ENCODE measurements at regions not wholly inside any gene's neighbourhood (a gene's known extent, or its start where the extent isn't known, plus 50 kb on each side); places are given as distances from the start of the nearest gene placed in this dataset.

DNA sequence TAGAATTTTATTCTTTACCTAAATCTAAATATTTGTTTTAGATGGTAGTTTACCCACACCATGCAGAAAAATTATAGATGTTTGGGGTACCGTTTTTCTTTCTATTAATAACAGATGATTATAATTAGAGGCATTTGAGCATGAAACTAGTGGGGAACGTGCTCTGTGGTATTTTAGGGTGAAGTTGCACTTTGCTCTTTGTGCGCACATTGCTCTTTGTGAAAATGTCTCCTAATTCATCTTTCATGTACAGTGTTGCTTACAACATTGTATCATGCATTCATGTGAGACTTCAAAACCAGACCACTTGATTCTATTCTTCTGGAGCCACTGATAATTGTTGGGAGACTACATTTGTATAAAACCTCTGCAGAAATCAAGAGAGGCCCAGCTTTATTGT lies 449.1 kb upstream of the RGS6 start:
- DNase-seq (ENCODE audit: low read depth in 1 of 2, low spot score in 1 of 2): no peak

DNA sequence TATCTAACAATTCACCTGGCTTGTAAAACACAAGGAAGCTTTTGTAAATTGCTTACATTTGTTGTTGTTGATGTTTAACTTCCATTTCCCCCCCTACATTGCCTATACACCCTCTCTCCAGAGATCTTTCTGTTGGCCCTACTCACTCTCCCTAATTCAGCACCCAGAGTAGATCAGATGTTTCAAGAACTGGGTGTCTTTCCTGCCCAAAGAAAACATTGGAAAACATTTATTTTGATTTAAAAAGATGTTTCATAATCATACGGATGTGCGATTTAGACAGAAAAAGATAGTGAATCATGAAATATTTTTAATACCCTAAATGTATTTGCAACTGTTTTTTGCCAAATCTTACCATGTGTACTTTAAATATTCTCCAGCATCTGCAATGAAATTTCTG lies 446.4 kb upstream of the RGS6 start:
- no peak for DNase-seq (ENCODE audit: low read depth in 1 of 2, low spot score in 1 of 2)

DNA sequence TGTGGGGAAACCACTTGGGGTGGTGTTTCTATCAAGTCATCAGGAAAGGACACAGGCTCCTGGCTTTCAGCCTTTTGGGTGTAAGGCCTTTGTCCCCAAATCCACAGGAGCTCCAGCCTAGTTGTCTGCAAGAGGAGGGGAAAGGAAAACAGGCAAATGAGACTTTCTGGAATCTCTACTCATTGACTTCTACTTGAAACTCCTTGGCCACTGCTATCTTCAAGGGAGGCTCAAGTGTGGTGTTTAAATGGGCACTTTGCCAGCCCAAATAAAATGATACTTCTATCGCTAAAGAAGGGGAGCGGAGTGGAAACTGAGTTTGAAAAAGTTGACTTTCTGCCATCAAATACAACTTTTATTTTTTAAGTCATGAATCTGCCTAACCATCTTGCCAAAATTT lies 445.9 kb upstream of the RGS6 start:
- DNase-seq (ENCODE audit: low read depth in 1 of 2, low spot score in 1 of 2): no peak

DNA sequence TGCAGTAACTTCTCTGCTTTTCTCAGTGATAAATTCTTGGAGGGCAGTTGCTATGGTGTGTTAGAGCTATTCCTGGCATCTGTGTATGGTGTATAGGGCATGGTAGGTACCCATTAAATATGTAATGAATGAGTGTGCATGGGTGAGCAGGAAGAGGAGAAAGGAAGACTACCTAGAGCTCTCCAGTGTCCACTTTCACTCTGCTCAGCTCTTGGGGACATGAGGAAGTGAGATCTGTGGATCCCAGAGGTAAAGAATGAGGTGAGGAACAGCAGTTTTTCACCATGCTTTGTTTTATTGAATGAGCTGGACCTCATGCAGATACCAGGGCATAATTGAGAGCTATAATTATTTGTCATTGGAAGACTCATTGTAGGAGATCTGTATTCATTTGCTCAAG lies 444.8 kb upstream of the RGS6 start:
- DNase-seq (ENCODE audit: low read depth in 1 of 2, low spot score in 1 of 2): no peak

DNA sequence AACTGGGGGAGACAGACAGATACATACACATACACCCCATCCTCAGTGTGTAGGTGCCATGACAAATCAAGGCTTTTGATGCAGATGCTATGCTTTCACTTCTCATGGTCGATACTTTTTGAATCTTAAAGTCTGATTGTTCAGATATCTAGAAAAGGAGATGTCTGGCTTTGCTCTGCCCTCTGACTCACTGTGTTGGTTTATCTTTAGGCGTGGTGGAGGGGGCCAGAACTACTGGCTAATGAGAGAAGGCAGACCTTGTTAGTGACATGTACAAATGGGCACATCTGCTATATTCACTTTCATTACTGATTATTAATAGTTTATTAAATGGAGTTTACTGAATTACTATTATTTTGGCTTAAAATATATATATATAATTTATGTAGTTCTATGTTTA lies 444.3 kb upstream of the RGS6 start:
- DNase-seq (ENCODE audit: low read depth in 1 of 2, low spot score in 1 of 2): no peak

DNA sequence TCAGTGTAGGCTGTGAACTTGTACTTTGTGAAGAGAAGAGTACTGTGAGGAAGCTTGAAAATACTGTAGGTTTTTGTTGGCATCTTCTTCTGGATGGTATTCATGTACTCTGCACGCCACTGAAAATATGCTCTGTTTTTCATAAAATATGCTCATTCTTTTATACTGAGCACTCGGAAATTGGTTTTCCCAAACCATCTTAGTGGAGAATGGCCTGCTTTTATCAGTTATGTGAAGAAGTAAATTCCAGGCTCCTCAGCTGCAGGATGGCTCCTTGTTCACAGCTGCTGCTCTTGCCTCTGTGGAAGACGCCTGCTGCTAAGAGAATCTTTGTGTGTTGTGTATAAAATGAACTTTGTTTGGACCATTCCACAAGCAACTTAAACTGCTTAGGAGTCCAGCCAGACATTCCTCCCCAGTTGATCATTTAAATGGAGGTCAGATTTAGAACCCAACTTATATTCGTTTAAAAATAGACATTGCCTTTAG lies 443.5 kb upstream of the RGS6 start:
- no peak for DNase-seq (ENCODE audit: low read depth in 1 of 2, low spot score in 1 of 2)

DNA sequence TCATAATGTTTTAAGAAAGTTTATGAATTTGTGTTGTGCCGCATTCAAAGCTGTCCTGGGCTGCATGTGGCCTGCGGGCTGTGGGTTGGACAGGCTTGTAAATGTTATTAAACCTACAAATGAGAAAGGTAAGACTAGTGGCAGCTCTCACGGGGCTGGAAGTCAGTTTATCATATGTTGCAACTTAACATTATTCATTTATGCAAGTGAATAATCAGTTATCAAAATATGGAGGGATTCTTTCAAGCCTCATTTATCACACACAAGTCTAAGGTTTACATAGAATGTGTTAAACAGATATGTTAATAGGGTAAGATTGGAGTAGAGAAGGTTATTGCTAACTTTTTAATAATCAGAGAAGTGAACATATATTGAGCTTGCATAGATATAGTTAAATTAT lies 442.5 kb upstream of the RGS6 start:
- DNase-seq (ENCODE audit: low read depth in 1 of 2, low spot score in 1 of 2): no peak

DNA sequence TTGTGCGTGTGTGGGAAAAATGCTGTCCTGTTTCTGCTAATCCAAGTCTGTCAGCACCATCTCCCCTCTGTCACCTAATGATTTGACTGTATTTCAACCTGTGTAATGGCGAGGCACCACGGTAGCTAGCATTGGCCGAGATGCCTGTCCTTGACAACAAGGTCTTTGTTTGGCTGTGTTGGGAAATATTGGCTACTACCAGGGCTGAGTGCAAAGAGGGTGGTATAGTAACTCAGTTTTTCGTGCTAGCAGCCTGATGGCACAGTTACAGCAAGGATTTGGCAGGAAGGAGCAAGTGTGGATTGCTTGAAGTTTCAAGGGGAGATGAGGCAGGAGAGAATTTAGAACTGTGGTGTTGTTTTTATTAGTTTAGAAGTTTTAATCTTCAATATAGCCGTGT lies 440.3 kb upstream of the RGS6 start:
- no peak for DNase-seq (ENCODE audit: low read depth in 1 of 2, low spot score in 1 of 2)

DNA sequence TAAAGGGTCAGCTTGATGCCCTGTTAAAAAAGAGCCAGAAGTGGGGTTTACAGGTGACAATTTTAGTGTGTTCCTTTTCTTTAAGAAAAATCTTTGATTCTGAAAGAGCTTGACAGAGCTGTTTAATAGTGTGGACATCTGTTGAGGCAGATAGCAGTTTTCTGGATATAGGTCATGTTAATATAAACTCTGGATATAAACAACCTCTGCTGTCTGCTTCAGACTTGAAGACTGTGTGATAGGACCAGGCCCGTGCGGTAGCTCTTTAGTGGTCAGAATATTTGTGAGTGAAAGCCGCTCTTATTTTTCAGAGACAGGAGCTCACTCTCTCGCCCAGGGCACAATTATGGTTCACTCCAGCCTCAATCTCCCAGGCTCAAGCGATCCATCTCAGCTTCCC lies 439.9 kb upstream of the RGS6 start:
- DNase-seq (ENCODE audit: low read depth in 1 of 2, low spot score in 1 of 2): no peak

DNA sequence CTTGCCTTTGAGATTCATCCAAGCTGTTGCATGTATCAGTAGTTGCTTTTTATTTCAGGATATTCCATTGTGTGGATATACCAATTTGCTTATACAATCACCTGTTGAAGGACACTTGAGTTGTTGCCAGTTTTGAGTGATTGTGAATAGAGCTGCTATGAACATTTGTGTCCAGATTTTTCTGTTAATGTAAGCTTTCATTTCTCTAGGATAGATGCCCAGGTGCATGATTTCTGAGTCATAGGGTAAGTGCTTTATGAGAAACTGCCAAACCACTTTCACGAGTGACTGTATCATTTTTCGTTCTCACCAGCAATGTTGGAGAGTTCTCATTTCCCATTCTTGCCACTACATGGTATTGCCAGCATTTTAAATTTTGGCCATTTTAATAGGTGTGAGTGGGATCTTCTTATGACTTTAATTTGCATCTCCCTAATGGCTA lies 434.6 kb upstream of the RGS6 start:
- DNase-seq (ENCODE audit: low read depth in 1 of 2, low spot score in 1 of 2): no peak

DNA sequence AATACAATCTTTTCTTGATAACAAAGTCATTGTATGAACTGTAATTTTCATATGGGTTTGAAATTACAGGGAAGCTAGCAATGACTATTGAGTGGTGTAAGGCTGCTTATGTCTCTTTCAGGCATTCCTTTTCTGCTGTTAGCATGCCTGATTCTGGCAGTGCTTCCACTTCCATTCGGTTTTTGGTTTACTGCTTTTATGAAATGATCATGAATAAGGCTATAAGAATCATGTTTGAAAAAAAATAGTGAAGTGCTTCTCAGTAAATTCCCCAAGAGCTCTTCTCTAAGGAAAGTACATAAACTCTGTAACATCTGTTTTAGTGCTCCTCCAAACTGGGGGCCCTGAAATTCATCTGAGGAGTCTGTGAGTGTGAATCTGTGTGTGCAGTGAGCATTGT lies 434.0 kb upstream of the RGS6 start:
- no peak for DNase-seq (ENCODE audit: low read depth in 1 of 2, low spot score in 1 of 2)

DNA sequence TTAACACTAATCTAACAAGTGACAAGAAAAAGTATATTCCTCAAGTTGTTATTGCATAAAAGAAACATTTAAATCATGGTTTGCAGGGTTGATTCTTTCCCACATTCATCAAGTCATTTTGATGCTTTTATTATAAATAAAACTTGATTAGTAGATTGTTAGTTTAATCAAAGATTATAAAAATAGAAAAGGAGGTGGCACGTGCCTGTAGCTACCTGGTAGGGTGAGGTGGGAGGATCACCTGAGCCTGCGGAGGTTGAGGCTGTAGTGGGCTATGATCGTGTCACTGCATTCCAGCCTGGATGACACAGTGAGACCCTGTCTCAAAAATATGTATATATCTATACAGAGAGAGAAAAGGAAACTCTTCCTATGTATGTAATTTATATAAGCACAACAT lies 433.2 kb upstream of the RGS6 start:
- DNase-seq (ENCODE audit: low read depth in 1 of 2, low spot score in 1 of 2): no peak

DNA sequence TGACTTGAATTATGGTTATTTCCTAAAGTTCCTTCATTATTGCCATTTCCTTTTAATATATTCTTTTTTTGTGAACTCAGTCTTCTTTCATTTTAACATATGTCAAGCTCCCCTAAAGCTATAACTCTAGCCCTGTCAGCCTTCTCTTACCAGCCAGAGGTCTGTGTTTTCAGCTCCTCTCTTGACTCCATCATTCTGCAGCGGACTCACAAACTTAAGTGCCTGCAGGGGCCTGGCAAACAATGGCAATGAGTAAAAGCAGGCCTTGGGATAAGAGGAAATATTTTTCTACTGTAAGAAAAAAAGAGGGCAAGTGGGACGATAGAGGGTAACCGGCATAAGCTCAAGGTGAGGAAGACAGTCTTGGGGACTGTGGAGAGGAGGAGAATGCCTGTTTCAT lies 424.5 kb upstream of the RGS6 start:
- no peak for DNase-seq (ENCODE audit: low read depth in 1 of 2, low spot score in 1 of 2)

DNA sequence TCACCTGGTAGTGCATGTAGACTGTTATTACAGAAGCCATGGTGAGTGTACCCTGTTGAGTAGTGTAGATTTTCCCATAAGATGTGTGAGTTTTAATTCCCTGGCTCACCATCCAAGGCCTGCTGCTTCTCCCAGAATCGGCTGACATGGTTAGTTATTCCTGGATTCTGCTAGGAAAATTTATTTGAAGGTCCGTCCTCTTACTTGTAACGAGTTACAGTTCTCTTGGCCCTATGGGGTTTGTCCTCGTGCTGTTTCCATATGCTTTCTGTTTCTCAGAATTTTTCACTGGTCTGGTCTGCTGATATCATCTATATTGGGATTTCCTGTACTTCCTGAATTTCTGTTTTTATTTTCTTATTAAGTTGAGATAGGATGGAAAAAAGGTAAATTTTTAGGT lies 423.3 kb upstream of the RGS6 start:
- DNase-seq (ENCODE audit: low read depth in 1 of 2, low spot score in 1 of 2): no peak

DNA sequence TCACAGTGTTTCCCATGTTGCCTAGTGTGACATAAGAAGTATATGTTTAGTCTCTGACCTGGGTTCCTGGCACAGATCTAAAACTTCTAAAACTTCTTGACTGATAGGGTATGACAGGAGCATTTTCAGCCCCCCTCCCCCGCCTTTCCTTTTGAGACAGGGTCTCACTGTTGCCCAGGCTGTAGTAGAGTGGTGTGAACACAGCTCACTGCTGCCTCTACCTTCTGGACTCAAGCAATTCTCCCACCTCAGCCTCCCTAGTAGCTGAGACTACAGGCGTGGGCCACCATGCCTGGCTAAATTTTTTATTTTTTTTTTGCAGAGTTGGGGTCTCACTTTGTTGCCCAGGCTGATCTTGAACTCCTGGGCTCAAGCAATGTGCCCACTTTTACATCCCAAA lies 421.1 kb upstream of the RGS6 start:
- DNase-seq (ENCODE audit: low read depth in 1 of 2, low spot score in 1 of 2): no peak

DNA sequence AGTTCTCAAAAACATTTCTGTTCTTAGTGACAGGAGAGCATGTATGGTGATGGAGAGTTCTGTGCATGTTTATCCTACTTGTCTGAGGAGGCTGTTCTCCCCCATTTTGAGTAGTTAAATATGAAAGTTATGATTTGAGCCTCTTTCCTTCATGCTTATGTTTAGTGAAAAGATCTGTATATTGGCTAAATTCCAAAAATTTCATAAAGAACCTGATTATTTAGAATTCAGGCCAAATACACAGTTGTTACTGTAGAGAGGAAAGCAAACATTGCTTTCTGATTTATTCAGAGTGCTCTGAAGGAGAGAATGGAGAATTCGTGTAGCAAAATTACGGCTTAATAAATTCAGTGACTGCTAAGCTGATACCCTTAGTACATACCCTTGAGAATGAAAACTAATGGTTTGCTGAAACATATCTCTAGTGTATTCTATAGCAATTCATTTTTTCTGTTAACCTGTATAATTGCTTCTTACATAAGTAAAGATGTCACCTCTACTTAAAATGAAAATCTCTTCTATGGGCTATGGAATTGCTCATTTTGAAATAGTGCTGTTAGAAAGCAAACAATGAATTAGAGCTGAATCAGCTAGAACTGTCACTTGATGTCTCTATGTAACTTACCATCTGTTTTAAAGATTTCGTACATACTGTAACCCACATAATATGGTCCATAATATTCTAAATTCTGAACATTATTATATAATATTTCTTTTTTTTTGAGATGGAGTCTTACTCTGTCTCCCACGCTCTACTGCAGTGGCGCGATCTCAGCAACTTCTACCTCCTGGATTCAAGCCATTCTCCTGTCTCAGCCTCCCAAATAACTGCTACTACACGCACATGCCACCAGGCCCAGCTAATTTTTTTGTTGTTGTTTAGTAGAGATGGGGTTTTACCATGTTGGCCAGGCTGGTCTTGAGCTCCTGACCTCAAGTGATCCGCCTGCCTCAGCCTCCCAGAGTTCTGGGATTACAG lies 417.0 kb upstream of the RGS6 start:
- no peak for DNase-seq (ENCODE audit: low read depth in 1 of 2, low spot score in 1 of 2)

DNA sequence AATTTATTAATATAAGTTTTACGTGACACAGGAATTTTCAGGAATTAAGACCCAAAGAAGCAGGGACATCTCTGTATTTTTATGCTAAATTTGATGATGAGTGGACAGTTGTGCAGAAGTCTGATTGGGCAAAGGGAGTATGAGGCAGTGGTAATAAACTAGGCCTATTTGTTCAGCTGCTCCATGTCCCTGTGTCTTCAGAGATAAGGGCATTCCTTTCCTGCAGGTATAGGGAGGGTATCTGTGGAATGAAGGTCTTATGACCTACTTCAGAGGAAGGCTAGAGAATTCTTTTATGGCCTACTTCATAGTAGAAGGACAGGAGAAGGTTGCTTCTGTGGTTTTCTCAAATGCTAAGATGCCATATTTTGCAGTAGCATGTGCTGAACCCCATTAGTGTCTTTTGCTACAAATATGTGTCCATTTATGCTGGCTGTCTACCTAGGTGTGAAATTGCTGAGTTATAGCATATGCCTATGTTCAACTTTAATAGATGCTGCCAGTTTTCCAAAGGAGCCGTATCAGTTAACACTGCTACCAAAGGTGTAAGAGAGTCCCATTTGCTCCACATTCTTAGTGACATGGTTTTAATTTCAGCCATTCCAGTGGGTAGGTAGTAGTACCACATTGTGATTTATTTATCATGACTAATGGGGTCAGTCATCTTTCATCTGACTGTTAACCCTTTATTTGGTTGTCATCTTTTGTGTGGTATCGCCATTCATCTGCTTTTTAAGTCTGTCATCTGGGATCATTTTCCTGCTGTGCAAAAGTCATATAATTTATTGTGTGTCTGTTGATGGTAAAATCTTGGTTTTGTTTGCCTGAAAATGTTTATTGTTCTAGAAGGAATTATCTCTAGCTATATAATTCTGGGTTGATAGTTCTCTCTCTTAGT lies 410.7 kb upstream of the RGS6 start:
- no peak for DNase-seq (ENCODE audit: low read depth in 1 of 2, low spot score in 1 of 2)

DNA sequence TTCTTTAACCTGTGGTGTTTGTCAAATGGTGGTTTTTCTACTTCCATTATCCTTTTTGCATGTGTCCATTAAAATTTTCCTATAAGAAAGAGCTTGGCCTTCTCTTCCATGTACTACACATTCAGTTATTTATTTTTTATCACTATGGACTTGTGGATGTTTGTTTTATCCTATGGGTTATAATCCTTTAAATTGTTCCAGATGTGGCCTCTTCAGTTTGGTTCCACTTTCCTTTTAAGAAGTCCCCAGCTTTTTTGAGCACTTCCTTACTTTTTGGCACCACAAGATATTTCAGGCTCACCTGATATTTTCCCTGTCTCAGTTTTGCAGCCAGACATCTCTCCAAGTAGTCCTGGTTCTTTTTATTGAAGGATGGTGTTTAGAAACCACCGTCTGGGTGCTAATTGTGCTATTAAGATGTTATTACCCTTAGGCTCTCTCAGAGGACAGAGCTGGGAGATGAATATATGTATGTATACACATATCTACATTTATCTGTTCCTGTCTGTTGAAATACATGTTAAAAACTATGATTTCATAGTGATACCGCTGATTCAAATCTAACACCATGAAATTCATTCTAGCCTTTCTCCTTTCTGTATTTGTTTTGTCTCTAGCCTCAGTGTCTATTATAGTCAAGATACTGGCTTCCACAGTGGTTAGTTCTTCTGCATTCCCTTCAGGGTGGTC lies 408.5 kb upstream of the RGS6 start:
- no peak for DNase-seq (ENCODE audit: low read depth in 1 of 2, low spot score in 1 of 2)

DNA sequence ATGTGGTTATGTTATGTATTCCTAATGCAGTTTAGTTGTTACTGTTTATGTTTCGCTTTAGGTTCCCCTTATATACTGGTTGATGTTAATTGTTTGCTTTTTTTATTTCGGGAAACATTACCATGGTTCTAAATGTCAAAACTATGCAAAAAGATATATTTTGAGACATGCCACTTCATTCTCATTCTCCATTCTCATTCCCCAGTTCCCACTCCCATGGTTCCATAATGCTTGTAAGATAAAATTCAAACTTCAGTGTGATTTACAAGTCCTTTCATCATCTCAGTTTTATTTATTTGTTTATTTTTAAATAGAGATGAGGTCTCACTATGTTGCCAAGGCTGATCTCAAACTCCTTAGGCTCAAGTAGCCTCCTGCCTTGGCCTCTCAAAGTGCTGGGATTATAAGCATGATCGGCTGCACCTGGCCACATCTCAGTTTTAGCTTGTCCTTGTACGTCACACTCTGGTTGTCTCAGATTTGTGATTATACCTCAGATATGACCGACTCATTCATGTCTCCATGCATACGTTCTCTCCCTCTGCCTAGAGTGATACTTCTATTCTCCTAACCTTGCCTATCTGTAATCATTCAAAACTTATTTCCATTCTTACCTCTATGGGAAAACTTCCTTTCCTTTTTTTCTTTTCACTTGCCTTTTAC lies 407.8 kb upstream of the RGS6 start:
- no peak for DNase-seq (ENCODE audit: low read depth in 1 of 2, low spot score in 1 of 2)

DNA sequence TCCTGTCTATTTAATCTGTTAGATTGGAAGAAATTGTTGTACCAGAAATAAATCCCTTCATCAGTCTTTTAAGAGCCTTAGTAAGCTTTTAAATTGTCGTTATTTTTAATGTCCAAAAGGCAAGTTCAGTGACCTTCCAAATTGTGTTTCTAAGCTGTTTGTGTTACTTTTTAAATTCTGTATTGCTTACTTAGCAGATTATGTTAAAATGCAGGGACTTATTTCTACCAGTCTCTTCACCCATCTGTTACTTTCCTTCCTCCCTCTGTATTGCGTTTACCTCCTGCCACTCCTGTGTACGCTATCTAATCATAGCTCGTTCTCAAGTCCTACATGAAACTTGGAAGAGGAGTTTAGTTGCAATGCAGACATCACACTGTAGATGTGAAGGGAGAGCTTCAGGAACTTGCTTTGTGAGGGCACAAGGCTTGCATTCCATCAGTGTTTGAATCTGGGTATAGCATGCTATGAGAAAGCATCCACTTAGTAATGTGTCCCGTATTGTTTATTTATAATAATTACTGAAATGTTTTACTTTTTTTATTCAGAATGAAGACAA lies 406.5 kb upstream of the RGS6 start:
- DNase-seq (ENCODE audit: low read depth in 1 of 2, low spot score in 1 of 2): no peak

DNA sequence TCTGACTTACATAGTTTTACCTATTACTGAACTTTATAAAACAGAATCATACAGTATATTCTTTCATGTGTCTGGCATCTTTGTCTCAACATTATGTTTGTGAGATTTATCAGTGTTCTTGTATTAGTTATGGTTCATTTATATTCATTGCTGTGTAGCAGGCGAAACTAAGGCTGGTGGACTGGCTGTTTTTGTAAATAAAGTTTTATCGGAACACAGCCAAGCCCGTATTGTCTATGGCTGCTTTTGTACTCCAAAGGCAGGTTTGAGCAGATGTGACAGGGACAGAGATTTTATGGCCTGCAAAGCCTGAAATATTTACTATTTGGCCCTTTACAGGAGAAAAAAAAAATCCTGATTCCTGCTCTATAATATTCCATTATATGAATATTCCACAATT lies 405.8 kb upstream of the RGS6 start:
- DNase-seq (ENCODE audit: low read depth in 1 of 2, low spot score in 1 of 2): no peak

All from stimulated activated CD4-positive, alpha-beta T cell treated with anti-CD3 and anti-CD28 coated beads, Interleukin-15, amount 100 ng/mL, for 1 hour (primary cell).